ENCODE measurements at regions not wholly inside any gene's neighbourhood (a gene's known extent, or its start where the extent isn't known, plus 50 kb on each side); places are given as distances from the start of the nearest gene placed in this dataset.
"Not testable (repeated sequence)": the region's sequence is repeated elsewhere in the genome, so short reads cannot be mapped to it uniquely, and the experiment has no call there.

DNA sequence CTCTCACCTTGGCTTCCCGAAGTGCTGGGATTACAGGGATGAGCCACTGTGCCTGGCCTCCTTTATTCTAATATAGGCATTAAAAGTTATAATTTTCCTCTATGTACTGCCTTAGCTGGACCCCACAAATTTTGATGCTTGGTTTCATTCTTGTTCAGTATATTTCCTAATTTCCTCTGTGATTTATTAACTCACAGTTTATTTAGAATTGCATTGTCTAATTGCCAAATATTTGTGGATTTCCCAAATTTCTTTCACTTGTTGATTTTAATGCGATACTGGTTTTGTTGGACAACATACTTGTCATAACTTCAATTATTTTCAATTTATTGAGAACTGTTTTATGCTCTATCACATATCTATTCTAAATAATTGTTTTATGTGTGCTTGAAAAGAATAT is 366.0 kb downstream of the OMA1 start:
- no peak for DNase-seq

DNA sequence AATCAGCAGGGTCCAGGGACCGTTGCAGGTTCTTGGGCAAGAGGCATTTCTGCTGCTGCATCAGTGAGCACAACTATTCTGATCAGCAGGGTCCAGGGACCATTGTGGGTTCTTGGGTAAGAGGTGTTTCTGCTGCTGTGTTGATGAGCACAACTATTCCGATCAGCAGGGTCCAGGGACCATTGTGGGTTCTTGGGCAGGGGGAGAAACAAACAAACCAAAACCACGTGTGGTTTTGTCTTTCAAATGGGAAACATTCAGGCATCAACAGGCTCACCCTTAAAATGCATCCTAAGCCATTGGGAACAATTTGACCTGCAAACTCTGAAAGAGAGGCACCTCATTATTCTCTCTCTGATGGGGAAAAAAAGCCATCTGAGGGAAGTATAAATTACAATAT is 377.4 kb downstream of the OMA1 start:
- DNase-seq: not testable (repeated sequence)

DNA sequence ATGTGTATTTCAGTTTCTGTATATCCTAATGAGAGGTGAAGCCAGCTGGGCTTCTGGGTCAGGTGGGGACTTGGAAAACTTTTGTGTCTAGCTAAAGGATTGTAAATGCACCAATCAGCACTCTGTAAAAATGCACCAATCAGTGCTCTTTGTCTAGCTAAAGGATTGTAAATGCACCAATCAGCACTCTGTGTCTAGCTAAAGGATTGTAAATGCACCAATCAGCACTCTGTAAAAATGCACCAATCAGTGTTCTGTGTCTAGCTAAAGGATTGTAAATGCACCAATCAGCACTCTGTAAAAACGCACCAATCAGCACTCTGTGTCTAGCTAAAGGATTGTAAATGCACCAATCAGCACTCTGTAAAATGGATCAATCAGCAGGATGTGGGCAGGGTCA is 379.4 kb downstream of the OMA1 start:
- DNase-seq: not testable (repeated sequence)

DNA sequence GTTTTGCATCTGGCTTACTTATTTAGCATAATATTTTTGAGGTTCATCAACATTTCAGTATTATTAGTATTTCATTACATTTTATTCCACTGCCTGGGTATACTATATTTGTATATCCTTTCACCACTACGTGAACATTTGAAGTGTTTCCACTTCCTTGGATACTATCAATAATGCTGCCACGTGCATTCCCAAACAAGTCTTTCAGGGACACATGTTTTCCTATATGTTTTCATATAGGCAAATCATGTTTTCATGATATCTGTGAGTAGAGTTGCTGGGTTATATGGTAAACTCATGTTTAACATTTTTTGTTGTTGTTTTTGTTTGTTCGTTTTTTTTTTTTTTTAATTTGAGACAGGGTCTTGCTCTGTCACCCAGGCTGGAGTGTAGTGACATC is 380.1 kb downstream of the OMA1 start:
- no peak for DNase-seq

DNA sequence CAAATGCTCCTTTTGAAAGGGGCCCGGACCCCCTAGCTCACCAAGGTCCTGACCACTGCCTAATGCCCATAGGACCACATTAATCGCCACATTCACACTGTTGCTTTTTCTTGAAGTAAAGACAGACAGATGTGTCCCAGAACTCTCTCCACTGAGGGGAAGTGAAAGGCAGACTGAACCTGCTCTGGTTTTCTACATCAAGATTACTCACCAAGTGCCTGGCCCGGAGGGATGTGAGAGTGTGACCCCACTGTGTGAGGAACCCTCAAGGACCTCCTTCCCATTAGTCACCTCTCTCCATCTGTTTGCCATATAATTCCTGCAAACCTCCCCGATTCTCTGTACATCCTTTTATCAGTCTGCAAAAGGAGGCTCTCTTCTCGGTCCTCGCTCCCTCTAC is 381.5 kb downstream of the OMA1 start:
- DNase-seq: no peak

DNA sequence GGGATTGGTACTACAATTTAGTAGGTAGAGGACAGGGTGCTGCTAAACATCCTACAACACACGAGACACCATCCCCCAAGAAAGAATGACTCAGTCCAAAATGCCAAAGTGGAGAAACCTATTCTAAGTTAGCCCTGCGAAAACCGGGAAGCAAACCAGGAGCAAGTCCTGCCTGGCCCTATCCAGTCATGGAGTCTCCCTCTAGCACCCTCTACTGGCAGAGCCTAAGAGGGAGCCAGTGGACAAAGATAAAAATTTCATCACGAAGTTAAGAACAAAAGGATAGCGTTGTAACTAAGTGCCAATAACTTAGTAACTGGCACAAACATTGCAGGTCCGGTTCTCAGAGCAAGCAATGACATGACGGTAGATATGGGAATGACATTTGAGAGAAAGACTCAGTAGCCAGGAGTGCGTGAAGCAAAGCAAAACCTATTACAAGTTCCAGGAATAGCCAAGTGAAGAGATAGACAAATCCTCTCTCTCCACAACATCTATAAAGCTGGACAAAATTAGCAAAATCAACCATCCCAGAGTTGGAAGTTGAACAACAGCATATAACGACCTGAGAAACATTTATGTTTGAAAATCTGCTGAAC is 383.5 kb downstream of the OMA1 start:
- no peak for DNase-seq

DNA sequence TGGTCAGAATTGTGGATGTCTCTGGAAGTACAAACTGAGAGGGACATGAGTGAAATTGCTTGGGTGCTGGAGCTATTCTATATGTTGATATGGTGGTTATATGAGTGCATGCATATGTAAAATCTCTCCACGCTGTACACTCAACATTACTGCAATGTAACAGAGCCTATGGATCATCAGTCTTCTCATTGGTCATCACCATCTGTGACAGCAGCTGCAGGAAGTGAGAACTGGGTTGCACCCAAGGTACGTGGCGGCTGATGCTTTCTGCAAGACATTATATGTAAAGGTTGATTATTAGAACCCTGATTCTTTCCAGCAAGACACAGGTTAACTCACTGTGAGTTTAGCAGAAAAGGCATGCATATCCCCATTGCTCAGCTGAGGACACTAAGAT is 387.1 kb downstream of the OMA1 start:
- no peak for DNase-seq

DNA sequence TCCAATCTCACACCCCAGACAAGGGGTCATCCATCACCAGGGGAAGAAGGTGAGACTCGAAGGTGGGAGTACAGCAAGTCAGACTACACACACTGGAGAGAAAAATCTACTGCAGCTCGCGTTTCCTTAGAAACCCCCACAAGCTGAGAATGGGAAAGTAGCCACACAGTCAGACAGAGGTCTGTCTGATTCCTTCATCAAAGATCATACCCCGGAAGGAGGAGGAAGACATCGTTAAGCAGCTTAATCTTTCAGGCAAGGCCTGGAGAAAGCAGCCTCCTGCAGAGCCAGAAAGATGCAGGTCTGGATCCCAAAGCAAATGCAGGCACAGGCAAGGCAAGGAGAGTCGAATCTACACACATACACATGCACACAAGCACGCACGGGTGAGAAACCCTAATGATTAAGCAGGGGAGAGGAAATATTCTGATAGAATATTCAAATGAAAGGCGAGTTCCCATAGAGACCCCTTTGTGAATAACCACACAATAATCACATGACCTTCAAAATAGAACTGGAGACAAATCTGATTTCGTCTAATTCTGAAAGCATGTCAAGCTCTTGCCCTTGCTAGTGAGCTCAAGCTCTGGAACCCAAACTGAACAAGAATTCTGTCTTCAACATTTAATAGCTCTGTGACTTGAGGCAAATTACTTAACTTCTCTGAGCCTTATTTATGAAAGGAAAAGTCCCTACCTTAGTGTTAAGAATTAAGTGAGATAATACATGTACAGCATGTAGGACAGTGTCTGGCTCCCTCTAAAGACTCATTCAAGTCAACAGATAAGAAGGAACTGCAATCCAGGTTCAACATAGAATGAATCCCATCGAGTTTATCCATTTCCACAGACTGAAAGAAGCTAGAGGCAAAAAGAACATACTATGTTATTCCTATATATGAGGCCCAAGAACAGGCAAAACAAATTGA is 387.8 kb downstream of the OMA1 start:
- DNase-seq: no peak

DNA sequence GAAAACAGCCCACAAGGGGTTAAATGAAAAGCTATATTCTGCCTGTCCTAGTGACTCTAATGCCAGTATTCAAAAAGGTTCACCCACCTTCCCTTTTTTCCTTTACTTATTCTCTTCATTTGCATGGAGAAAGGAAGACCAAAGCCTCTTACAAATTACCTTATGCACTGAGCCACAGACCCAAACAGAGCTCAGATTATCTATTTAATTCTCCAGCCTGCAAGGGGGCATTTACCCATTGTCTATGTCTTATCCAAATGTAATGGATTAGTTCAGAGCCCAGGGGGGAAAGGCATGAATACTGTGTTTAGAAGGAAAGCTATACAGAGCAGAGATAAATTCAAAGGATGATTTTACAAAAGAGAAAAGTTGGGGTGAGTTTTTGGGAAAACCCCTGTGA is 388.5 kb downstream of the OMA1 start:
- DNase-seq: no peak

DNA sequence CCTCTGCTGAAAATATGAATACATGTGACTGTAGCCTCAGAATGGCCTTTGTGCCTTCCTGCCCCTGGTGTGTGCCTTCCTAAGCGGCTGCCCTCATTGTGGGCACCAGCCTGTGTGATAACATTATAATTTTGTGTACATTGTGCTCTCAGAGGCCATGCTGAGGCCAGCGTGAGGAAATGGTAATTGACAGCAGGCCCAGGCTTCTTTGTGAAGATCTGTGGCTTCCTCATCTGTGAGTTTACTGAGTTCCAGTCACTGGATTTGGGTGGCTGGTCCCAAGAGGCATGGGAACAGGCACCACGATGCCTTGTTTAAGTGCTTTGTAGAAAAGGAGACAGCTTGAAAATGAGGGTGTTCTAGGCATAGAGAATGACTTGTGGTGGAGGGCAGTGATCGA is 389.3 kb downstream of the OMA1 start:
- DNase-seq: no peak

DNA sequence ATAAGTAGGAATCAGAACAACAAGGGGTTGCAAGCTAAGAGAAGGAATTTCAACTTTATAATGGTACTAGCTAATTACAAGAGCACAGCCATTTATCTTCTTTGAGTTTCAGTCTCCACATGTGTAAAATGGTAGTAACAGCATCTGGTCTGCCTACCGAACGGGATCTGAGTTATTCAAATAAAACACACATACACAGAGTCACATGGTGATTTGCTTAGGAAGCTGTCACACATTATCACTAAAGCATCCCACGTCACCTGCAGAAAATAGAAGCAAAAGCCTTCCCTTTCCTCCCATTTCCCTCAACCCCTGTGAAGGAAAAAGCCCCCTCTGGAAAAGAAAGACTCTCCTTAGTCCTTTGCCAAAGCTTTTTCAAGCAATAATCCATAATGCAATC is 389.7 kb downstream of the OMA1 start:
- no peak for DNase-seq

DNA sequence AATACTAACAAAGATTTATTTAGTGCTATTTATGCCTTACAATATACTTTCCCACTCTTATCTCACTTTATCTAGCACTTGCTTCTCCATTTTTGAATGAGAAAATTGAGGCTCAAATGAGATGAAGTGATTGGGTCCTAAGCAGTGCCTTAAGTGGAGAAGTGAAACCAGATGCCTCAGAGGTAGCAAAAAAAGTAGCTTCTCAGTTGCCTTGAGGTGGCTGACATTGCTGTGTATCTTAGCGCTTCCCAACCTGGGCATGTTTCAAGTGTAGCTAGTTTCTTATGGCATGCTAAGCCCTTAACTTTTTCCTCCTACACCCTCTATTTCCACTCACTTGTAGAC is 390.4 kb downstream of the OMA1 start:
- DNase-seq: no peak

DNA sequence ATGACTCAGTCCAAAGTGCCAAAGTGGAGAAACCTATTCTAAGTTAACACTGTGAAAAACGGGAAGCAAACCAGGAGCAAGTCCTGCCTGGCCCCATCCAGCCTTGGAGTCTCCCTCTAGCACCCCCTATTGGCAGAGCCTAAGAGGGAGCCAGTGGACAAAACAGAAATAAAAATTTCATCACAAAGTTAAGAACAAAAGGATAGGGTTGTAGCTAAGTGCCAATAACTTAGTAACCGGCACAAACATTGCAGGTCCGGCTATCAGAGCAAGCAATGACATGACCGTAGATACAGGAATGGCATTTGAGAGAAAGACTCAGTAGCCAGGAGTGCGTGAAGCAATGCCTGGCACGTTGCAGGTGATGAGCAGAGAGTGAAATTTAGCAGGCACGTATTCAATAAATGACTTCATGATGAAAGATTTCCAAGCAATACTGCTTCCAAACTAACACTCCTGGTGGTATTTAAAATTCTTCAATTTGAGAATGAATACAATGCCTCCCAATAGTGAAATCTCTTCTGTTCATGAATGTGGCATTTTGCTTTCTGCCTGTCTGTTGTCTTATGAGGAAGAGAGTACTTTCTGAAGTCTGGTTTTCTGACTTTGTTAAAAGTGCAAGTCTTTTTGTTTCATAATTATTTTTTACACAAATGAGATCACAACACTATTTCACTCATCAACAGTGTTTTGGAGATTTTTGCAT is 391.0 kb downstream of the OMA1 start:
- DNase-seq: no peak

DNA sequence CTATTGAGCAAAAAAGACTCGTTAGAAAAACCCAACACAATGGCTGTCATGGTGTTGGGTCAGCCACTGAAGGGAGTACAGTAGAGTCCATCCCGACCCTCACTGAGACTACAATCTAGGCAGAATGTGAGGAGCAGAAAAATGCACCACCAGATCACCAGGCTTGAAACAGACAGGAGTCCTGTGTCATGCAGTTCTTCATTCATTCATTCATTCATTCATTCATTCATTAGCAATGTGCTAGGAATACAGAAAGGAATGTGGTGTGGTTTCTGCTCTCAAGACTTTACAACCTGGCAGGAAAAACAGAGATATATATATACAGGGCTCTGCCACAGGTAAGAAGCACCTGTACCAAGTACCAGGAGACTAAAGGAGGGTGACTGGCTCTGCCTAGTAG is 392.3 kb downstream of the OMA1 start:
- DNase-seq: no peak

DNA sequence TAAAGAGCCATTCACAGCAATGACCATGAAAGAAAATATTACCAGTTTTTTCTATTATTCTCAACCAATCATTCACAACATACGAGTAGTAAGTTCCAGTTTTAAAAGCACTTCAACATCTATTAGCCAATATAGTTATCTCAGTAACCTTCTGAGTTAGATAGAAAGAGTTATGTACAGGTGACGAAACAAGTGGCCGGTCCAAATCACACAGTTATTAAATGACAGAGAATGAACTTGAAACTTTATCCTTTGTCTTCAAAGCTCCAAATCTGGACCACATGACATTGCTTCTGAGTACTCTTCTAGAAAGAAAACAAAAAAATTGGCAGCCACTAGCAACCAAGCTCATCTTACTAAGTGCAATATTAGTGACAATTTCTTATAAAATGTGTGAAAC is 393.8 kb downstream of the OMA1 start:
- DNase-seq: no peak

DNA sequence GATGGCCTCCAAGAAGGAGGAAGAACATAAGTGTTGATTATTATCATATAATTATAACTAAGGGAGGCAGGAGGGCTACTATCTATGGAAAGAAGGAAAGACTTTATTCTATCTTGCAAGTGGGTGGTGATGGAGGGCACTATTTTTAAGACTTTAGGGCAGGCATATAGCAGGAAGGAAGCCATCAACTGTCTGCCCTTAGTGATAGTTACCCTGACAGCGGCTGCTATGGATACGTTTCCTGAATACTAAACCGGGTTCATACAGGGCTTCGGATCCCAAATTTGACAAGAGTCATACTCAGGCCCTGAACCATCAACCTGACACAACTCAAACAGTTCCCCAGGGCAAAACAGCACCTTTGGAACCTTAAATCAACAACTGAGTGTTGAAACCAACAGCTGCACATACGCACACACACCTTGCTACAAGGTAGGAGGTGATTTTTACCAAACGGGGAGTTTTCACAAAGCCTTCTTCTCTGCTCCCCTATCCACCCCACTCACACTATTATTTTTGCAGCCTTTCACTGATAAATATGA is 397.2 kb downstream of the OMA1 start:
- DNase-seq: no peak

DNA sequence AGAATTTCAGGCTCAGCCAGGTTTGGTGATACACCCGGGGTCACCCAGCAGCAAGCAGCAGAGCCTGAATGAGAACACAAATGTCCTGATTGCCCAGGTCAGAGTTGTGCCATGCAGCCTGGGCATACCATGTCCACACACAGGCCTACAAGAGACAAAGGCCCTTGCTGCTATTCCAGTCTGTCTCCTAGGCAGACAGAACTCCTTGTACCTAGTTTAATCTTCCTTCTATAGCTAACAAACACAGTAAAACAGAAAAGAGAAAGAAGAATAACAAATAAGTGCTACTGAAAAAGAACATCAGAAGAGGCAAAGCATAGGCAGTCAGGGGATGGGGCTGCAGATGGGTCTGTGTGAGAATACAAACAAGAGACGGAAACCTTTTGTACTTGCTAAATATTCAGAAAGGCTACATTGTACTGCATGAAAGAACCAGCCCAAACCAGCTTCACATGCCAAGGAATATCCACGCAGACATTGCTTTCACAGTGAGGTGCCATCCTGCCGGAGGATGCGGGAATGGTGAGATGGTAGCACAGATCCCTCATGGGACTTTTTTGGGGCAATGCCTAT is 401.7 kb downstream of the OMA1 start:
- DNase-seq: no peak

DNA sequence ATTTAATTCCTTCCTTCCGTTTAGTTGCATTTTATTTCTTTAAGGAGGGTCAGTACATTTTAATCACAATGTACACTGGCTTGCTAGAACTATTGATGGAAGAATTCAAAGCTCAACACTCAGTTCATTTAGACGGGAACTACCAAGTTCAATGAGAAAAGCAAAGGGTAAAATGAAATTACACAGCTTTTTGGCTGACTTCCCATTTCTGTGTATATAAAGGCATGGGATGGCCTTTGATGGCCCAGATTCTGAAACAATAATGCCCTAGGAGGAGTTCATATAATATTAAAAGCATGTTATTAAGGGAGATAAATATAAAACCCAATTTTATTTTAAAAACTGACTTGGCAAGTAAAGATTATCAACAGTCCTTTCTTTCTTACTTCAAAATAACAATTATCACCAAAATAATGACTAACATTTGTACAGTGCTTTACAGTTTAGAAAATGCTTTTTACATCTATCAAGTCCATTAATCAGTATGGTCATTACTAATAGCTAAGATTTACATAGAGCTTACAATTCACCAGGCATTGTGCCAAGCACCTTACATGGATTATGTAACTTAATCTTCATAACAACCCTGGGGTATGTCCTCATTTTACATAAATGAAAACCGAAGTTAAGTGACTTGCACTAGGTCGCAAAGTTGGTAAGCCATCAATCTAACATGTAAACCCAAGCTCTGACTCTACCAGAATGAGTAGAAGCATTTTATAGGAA is 402.4 kb downstream of the OMA1 start:
- no peak for DNase-seq

DNA sequence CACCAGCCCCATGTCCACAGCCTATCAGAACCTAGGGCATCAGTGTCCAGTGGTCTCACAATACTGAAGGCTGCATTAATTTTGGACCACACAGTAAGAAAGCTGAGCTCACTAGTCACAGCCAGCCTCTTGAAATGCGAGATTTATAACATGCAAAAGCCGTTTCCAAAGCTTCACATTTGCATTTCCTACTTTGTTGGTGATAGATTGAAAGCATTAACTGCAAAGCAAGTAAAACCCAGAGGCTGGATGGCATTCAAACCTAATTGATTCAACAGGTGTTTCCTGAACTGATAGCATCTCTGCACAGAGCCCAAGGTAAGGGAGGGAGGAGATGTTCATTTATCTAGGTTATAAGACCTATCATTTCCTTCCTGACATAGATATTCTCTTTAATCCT is 410.1 kb downstream of the OMA1 start:
- no peak for DNase-seq

DNA sequence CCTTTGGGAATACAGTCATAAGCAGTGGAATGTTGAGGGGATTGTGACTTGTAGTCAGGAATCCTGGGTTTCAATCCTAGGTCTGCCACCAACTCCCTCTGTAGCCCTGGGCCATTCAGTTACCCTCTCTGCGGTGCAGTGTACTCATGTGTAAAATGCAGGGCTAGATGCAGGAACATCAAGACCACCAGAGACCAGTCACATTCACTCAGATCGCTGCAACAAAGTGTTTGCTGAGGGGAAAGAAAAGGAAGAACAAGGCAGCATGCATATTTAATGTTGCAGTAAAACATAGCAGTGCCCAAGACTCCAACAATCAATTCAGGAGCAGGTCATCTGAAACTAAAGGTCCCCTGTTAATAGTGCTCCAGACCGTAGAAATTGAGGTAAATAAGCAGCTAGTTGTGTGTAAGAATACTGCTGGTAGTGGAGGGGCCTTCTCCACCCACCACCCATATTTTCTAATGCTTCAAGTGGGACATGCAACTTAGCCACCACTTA is 410.7 kb downstream of the OMA1 start:
- DNase-seq: no peak

DNA sequence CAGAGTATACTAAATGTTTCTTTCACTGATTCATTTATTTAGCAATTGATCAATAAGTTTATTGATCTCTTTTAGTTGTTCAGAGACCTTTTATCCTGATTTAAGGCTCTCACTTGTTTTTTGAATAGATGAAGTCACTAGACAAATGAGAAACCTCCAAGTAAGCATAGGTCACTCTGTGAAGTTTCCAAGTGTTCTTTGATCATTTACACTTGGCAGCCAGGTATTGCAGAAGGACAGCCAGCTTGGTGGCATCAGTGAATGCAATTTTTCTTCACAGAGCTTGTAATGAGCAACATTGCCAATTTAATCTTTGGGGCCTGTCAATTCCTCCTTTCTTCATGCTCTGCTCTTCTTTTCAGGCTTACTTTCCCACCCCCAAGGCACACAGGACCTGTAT is 413.0 kb downstream of the OMA1 start:
- no peak for DNase-seq

DNA sequence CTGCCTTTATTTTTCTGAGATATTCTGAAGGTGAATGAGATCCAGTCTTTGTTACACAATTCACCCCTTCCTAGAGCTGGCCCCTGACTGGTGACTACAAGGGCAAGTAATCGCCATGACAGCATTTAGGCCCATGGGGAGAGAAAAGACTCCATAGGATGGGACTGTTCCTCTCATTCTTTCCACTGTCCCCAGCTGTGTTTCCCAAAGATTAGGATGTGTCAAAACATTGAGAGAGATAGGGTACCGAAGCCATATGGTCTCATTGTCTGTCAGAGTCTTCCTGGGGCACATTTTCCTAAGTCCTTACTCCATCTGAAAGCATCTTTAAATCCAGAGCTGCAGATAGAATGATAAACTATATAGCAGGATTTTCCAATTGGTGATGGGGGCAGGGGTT is 423.5 kb downstream of the OMA1 start:
- DNase-seq: no peak

DNA sequence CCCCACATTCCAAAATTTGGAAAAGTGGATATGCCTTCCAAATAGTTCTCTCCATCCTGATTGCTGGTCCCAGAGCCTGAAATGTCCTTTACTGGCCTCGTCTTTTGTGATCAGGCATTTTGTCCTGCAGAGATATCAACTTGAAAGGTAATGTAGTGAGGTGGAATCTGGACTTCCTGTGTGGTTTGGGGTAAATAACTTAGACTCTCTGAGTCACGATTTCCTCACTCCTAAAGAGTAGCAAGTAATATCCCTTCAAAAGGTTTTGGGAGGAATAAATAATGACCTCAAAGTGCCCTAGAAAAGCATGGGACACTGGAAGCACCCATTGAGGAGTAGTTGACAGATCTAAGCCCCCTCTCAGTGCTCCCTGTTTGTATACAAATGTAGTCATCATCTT is 426.6 kb downstream of the OMA1 start:
- DNase-seq: no peak
